NCI-H226 (cell line): ENCODE measurements at regions not wholly inside any gene's neighbourhood (a gene's known extent, or its start where the extent isn't known, plus 50 kb on each side); places are given as distances from the start of the nearest gene placed in this dataset.
"Not testable (repeated sequence)": the region's sequence is repeated elsewhere in the genome, so short reads cannot be mapped to it uniquely, and the experiment has no call there.

Experiments used
- DNase-seq: peaks from one replicate; pipeline ENCODE4 v3.0.0-alpha.2; 2015

- no peak for DNase-seq
Measured at GRCh38 chr1:238499021-238499420, 608.3 kb upstream of the ZP4 start.

GRCh38 chr1:238492271-238492670, 601.5 kb upstream of the ZP4 start:
- DNase-seq, result no peak

- DNase-seq, result no peak
Measured at GRCh38 chr1:238491265-238491664, 600.5 kb upstream of the ZP4 start.

GRCh38 chr1:238489006-238489405, 598.3 kb upstream of the ZP4 start:
- no peak for DNase-seq

GRCh38 chr1:238488401-238488800, 597.7 kb upstream of the ZP4 start:
- no peak for DNase-seq

GRCh38 chr1:238487931-238488330, 597.2 kb upstream of the ZP4 start:
- peak; percentile 10 for DNase-seq

GRCh38 chr1:238485912-238486209, 595.1 kb upstream of the ZP4 start:
- peak; percentile 45 for DNase-seq

GRCh38 chr1:238485057-238485911, 594.6 kb upstream of the ZP4 start:
- DNase-seq, result peak; percentile 75

- no peak for DNase-seq
Measured at GRCh38 chr1:238484121-238484520, 593.4 kb upstream of the ZP4 start.

GRCh38 chr1:238476841-238477240, 586.1 kb upstream of the ZP4 start:
- DNase-seq, result no peak

GRCh38 chr1:238475712-238476111, 585.0 kb upstream of the ZP4 start:
- no peak for DNase-seq

- DNase-seq, result no peak
Measured at GRCh38 chr1:238474263-238474662, 583.5 kb upstream of the ZP4 start.

- no peak for DNase-seq
Measured at GRCh38 chr1:238469146-238469631, 578.5 kb upstream of the ZP4 start.

- DNase-seq, result peak; percentile 14
Measured at GRCh38 chr1:238468068-238468467, 577.3 kb upstream of the ZP4 start.

- no peak for DNase-seq
Measured at GRCh38 chr1:238466459-238466858, 575.7 kb upstream of the ZP4 start.

GRCh38 chr1:238465449-238465848, 574.7 kb upstream of the ZP4 start:
- no peak for DNase-seq

GRCh38 chr1:238458899-238459298, 568.2 kb upstream of the ZP4 start:
- no peak for DNase-seq

GRCh38 chr1:238457610-238458009, 566.9 kb upstream of the ZP4 start:
- no peak for DNase-seq

- no peak for DNase-seq
Measured at GRCh38 chr1:238451781-238452310, 561.1 kb upstream of the ZP4 start.

GRCh38 chr1:238450976-238451375, 560.3 kb upstream of the ZP4 start:
- no peak for DNase-seq

GRCh38 chr1:238443687-238444086, 553.0 kb upstream of the ZP4 start:
- no peak for DNase-seq

- no peak for DNase-seq
Measured at GRCh38 chr1:238439511-238439910, 548.8 kb upstream of the ZP4 start.

GRCh38 chr1:238438311-238439270, 547.9 kb upstream of the ZP4 start:
- DNase-seq, result no peak

GRCh38 chr1:238429703-238430102, 539.0 kb upstream of the ZP4 start:
- not testable (repeated sequence) for DNase-seq
